C1 segment of cervical spinal cord (tissue), 14 donors: ENCODE measurements at regions not wholly inside any gene's neighbourhood (a gene's known extent, or its start where the extent isn't known, plus 50 kb on each side); places are given as distances from the start of the nearest gene placed in this dataset.

Experiments used
- DNase-seq, 14 donors: peaks; one replicate each; lab custom pipeline; 2025; lab: John Stamatoyannopoulos, UW

GRCh38 chr10:83934641-83935338 is 204.5 kb upstream of the GHITM start:
- DNase-seq, result no peak

GRCh38 chr10:83935339-83935736 is 204.0 kb upstream of the GHITM start:
- no peak for DNase-seq

GRCh38 chr10:83935911-83936310 is 203.4 kb upstream of the GHITM start:
- DNase-seq, result no peak

GRCh38 chr10:83937161-83937560 is 202.1 kb upstream of the GHITM start:
- no peak for DNase-seq

- DNase-seq, result no peak
Measured at GRCh38 chr10:83937826-83938225, 201.5 kb upstream of the GHITM start.

GRCh38 chr10:83941189-83941588 is 198.1 kb upstream of the GHITM start:
- DNase-seq, result no peak

- no peak for DNase-seq
Measured at GRCh38 chr10:83942410-83942809, 196.9 kb upstream of the GHITM start.

GRCh38 chr10:83943049-83943448 is 196.3 kb upstream of the GHITM start:
- DNase-seq, result no peak

- DNase-seq, result no peak
Measured at GRCh38 chr10:83943920-83944319, 195.4 kb upstream of the GHITM start.

- no peak for DNase-seq
Measured at GRCh38 chr10:83945982-83946718, 193.2 kb upstream of the GHITM start.

- no peak for DNase-seq
Measured at GRCh38 chr10:83952314-83952713, 187.0 kb upstream of the GHITM start.

- DNase-seq, result no peak
Measured at GRCh38 chr10:83953589-83953988, 185.7 kb upstream of the GHITM start.

- DNase-seq, result no peak
Measured at GRCh38 chr10:83954193-83954799, 185.0 kb upstream of the GHITM start.

GRCh38 chr10:83955406-83955805 is 183.9 kb upstream of the GHITM start:
- no peak for DNase-seq

- no peak for DNase-seq
Measured at GRCh38 chr10:83957168-83957947, 182.0 kb upstream of the GHITM start.

GRCh38 chr10:83959328-83959727 is 180.0 kb upstream of the GHITM start:
- DNase-seq, result no peak

GRCh38 chr10:83960125-83960524 is 179.2 kb upstream of the GHITM start:
- DNase-seq, result no peak

GRCh38 chr10:83961620-83962019 is 177.7 kb upstream of the GHITM start:
- no peak for DNase-seq

GRCh38 chr10:83963446-83963845 is 175.9 kb upstream of the GHITM start:
- no peak for DNase-seq

GRCh38 chr10:83965473-83965872 is 173.8 kb upstream of the GHITM start:
- no peak for DNase-seq

GRCh38 chr10:83968052-83968451 is 171.3 kb upstream of the GHITM start:
- no peak for DNase-seq
